ENCODE measurements at regions not wholly inside any gene's neighbourhood (a gene's known extent, or its start where the extent isn't known, plus 50 kb on each side); places are given as distances from the start of the nearest gene placed in this dataset.
A peak's percentile ranks its signal among the peaks of the same experiment; 100 is the strongest.

DNA sequence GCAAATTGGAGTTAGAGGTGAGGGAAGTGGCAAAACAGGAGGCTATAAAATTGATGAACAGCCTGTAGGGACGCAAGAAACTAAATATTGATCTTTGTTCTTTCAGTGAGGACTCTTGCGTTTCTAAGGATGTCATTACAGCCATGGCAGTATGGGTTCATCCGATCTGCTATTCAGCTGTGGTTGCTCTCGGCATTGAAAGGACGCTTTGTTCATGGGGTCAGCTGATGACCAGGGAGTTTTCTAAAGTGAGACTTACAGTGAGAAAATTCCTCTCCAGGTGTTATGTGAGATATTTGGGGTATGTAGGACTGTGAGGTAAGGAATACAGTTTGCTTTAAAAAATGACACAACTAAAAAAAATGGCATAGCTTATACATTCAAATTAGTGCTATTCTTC is 52.7 kb upstream of the PELI1 start:
- DNase-seq = no peak

DNA sequence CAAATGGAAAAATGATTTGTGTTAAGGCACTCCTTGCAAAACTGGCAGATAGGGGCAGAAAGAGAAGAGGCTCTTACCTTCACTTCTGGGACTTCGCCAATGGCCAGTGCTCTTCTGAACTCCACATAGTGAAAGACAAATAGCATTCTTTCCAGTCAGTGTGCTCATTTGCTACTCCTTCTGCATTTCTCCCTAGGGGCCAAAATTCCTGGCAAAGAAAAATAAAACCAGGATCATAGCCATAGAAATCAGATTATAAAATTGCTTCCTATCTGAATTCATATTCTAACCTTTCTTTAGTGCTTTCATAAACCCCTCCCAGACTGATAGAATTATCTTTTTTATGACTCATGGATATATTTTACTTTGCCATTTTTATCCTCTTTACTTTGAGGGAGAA is 56.9 kb upstream of the PELI1 start:
- DNase-seq = no peak

DNA sequence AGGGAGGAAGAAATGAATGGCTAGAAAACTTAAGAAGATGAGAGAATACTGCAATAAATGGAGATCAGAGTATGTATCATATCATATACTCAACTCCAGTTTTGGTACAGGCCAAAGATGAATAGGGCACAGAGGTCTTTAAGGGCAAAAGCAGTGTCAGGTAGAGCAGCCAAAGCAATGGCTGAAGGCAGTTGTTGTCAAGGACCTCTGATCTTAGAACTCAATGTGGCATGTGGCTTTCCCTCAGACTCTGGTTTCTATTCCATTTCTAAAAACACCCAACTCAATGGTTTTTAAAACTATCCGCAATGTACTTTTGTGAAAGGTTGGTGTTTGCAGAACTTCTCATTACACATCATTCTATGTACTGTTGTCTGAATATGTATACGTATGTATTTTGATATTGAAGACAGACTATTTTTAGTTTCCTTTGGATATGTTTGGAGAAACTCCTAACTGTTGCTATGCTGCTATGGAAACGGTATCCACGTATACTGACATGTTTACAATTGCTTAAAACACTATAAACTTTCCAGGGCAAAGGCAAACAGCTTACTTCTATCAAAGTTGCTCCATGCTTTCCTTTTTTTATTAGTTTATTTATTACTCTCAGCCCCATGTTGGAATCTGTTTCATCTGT is 58.1 kb upstream of the PELI1 start:
- DNase-seq = peak; percentile 49

DNA sequence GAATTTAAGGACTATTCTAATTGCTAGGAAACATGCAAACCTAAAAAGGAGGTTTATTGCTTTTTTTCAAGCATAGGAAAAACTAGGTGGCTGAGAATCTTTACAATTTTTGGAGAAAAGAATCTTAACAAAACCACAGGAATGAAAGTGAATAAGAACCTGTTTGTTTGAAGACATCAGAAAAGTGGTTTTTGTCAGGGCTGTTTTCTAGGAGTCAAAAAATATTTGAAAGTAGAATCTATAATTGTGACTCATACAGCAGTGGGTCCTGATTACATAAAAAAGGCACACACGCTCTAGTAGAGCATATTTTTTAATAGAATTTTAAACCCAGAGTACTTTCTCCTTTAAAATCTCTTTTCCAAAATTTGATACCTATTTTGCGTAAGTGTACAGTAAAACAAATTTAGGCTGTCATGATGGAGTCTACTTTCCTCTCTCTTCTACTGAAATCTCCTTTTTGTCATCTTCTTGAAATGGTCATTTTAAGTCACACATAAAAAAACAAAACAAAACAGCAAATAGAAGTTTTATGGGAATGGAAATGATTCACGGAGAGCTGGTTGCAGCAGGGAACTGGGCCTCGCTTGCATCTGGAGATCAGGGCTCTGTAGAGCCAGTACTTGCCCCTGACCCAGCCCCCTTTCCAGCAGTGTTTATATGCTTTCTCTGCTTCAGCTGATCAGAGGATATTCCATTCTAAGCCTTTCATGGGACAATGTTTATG is 59.1 kb upstream of the PELI1 start:
- DNase-seq = no peak

DNA sequence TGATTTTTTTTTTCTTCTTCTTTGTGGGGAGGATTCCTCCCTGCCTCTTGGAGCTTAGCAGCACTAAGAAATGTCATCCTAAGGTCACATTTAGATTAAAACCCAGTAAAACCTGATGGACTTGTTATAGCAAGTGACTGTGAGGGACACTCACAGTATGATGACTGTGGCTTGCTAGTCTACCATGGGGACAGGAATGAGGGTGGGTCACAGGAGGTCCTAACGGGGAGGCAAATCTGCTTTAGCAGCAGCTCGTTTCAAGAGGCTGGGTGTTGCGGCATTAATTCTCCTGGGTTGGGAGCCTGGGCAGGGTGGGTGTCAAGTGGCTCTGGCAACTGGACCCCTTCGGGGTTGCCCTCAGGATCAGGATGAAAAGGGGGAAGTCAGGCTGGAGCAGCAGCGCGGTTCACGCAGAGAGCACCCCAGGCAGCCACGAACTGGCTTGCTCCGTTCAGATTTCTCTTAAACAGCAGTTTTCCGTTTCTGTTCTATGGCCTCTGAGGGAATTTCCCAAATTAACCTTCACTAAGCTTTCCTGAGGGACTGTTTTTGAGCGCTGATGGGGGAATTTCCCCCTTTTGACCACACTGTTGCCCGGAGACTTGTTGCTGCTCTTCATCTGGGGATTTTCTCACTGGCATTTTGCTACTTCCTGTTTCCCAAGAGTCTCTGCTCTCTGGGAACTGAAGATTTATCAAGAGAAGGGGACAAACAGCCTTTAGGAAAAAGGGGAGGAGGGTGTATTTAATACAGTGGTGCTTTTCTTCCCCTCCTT is 59.8 kb upstream of the PELI1 start:
- peak; percentile 76 for DNase-seq

DNA sequence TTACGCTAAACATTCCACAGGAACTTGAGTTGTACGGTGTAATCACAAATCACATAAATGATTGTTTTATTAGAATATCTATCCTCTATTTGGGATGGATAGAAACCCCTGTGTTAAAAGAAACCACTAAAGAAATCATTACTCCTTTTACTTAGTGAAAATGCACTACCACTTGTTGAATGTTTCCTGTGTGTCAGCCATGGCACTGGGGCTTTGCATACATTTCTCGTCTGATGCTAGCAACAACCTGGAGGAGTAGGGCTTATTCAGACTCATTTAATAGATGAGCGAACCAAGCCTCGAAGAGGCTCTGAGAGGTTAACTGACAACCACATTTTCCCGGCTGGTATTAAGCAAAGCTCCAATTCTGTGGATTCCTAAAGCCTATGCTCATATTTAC is 60.5 kb upstream of the PELI1 start:
- DNase-seq = no peak

DNA sequence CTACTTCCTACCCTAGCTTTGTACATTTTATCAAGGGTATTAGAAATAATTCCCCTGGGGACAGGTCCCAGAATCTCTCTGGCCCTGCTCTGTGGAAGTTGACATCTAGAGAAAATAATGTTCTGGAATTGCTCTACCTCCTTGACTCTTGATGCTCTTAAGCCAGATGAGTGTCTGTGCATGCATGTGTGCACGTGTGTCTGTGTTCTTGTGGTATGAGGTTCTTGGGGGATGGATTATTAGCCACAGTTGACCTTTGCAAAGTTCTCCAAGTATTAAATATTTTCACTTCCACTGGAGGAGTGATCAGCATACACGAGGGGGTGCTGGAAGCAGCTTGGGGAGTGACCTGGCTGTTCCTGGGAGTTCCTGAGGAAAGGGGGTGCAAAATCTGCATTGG is 61.2 kb upstream of the PELI1 start:
- no peak for DNase-seq

DNA sequence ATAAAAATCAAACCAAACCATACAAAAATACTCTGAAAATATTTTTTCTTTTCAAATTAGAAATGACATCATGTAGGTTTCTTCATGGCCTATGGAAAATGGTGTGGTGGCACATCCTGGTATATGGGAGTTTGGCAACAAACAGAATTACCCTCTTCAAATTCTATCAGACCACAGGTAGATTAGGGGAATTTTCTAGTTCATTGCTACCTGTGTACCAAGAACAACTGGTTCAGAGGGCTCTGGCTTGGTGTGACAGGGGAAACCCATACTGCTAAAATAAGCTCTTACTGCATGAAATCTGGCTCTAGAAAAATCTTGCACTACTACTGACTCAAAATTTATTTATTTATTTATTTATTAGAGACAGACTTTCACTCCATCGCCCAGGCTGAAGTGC is 63.4 kb upstream of the PELI1 start:
- DNase-seq = no peak

DNA sequence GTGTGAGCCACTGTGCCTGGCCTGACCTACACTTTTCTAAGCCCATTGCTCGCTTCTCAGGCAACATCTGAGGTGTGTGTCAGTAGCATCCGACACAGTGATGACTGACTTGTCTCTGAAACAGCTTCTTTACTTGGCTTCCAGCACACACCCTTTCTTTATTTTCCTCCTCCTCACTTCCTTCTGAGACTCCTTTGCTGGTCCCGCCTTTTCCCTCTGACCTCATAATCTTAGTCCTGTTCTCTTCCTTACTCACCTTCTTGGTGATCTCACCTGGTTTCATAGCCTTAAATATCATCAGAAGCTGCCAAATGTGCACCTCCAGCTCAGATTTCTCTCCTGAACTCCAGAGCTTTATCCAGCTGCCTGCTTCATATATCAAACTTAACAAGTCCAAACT is 66.6 kb upstream of the PELI1 start:
- no peak for DNase-seq

DNA sequence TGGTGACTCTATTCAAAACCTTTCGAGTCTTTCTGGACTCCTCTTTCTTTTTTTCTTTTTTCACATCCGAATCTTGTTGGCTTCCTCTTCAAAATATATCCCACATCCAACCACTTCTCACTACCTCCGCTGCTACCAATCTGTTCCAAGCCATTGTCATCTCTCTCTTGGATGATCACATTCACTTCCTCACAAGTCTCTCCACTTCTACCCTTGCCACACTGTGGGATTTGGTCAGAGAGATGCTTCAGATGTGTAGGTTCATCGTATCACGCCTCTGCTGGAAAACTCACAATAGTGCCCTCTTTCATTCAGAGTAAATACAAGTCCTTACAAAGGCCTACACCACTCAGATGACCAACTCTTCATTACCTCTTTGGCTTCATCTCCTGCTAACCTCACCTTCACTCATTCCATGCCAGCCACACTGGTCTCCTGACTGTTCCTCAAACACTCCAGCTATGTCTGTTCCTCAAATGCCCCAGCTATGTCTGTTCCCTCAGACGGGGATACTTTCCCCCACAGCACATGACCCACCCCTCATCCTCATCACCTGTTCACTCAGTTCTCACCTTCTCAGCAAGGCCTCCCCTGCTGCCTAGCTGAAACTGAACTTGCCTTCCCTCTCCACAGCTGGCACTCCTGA is 67.2 kb upstream of the PELI1 start:
- DNase-seq = no peak

DNA sequence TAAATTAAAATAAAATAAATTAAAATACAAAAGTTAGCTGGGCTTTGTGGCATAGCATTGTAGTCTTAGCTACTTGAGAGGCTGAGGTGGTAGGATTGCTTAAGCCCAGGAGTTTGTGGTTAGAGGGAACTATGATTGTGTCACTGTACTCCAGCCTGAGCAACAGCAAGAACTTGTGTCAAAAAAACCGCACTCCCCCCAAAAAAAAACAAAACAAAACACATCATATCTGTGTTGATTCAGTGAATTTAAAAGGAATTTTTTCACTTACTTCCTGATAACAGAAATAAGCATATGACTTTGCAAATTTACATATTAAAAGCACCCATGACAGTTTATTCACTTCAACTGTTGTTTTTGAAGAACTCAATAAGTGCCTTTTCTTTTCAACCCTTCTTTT is 68.1 kb upstream of the PELI1 start:
- no peak for DNase-seq

DNA sequence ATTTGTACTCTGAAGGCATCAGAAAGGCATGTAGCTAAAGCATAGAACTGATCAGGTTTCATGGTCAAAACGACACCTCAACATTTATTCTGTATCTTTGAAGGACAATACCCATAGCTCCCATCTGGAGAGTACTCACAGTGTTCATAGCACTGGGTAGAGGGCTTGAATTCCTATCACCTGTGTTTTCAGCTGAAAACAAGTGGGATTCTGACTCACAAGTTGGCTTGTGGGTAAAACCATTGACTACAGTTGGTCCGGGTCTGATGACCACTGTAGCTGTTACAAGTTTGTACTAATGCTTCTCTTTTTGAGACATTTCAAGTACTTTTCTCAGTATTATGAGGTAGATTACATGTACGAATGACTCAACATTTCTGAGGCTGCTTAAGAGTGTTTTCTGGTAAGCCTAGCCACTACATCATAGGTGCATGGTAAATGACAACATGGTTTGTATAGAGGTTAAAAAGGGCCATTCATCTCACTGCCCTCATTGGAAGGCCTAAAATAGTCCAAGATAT is 68.6 kb upstream of the PELI1 start:
- DNase-seq = no peak

DNA sequence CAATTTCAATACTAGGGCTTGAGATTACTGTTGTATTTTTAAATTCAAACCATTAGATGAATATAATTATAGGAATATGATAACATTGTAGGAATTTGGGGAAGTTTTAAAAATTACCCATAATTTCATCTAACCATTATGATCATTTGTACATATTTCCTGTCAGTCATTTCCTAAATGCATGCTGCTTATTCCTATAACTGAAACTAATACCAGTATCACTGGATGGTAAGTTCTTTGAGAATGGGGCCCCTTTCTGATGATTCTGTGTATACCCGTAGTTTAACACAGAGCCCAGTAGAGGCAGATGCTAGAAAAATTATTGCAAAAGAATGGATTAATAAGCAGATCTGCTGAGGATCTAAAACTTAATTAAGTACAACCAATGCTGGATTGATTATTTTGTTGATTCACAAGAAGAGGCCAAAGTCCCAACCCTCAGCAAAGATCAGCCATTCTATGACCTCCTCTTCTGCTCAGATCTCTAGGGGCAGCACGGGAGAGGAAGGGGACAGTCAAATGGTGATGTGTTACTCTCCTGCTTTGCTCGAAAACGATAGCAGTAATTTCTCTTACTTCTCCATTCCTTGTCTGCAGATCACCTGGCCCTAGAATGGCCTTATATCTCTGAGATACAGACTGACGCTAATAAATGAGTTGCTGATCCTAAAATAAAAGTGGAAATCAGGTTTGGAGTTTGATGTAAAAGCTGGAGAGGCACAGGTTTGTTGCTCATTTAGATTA is 69.5 kb upstream of the PELI1 start:
- DNase-seq = no peak

DNA sequence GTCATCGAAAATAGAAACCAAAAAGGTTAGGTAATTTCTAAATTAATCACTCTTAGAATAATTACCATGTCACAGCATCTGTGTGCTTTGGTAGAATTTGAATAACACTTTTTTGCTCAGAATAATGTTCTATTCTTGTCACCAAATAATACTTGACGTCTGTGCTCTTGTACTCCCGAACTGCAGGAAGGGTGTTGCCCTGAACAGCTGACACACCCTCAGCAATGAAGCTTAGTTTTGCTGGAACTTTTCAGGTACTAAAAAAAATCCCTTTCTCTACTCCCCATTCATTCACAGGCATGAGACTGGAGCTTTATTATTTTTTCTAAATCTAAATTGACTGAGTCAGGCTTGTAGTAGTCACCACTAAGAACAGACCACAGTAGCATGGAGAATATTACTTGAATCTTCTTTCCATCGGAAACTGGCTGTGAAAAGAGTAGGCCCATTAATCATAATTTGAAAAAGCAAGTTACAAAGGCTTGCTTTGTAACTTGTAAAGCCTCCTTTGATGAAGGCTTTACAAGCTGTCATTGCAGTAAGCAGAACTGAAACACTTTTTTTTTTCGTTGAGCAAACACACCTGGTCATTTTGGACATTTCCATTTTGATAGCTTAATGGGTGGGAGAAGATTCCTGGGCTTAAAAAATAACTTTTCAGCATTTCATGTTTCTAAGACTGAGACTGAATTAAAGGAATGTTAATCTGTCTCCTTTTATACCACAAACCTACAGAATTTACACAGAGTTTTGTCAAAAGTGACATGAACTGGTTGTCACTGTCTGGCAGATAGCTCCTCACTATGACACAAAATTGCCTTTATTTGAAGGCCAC is 70.3 kb upstream of the PELI1 start:
- DNase-seq = peak; percentile 10

DNA sequence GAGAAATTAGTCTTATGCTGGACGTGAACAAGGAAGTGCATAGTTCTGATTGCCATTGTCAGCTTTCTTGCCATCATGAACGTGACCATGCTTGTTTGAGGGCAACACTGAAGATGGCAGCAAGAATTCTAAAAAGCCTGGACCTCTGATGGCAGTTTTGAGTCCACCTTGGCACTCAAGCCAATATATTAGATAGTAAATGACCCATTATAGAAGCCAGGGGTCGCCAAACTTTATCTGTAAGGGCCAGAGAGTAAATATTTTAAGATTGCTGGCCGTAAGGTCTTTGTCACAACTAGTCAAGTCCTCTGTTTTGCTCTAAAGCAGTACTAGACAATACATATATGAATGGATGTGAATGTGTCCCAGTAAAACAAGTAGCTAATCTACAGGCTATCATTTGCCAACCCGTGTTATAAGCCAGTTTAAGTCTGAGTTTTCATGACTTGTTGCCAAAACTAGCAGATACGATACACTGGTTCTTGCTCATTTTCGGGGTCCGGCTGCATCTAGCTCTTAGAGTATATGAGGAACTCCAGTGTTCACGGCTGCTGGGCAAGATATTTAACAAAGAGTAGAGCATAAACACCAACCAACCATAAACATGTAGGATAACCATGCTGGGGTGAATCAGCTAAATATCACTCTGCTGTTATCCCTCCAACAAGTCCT is 73.1 kb upstream of the PELI1 start:
- no peak for DNase-seq

DNA sequence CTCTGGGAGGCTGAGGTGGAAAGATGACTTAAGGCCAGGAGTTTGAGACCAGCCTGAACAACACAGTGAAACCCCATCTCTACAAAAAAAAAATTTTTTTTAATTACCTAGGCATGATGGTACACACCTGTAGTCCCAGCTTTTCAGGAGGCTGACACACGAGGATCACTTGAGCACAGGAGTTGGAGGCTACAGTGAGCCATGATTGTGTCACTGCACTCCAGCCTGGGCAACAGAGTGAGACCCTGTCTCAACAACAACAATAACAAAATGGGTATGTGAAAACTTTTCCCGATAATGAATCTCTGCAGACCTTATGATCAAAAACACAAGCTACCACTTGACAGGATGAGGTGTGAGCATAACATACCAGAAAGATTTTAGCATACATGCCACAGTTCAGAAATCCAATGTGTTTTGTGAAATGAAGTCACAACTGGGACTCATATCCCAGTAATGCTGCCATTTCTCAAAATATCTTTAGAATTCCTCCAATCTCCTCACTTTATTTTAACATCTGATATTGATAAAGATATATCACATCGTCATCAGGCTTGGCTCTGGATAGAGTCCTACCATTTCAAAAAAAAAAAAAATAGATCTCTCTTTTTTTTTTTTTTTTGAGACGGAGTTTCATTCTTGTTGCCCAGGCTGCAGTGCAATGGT is 74.0 kb upstream of the PELI1 start:
- no peak for DNase-seq

DNA sequence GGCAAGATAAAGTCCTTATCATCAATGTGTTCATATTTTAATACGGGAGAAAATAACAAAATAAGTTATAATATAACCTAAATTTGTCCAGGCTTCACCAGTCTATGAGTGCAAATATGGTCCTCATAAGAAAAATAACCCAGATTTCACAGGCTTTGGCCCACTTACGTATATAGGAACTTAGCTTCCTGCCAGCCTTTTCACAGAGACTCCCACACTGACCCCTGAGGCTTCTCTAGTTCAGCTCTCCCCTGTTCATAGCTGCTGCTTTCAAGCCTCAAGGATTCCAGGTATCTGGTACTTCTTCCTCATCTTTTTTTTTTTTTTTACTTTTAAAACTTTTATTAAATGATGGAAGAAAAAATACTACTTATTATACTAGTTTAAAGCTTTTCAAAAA is 74.9 kb upstream of the PELI1 start:
- no peak for DNase-seq

DNA sequence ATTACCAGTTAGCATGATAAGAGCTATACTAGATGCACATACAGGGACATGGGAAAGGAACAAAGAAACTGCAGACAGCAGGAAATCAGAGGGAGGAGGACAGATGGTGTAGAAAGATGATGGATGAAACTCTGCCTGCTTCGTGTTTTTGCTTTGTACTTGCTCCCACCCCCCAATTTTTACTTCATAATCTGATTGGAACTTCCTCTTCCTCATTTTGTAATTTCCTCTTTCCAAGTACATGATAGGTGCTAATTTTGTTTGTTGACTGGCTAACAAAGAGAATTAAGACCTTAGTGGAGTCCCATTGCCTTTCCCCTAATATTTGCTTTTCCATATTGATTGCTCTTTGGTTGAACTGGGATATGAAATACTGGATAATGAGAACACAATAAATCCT is 76.0 kb upstream of the PELI1 start:
- no peak for DNase-seq

DNA sequence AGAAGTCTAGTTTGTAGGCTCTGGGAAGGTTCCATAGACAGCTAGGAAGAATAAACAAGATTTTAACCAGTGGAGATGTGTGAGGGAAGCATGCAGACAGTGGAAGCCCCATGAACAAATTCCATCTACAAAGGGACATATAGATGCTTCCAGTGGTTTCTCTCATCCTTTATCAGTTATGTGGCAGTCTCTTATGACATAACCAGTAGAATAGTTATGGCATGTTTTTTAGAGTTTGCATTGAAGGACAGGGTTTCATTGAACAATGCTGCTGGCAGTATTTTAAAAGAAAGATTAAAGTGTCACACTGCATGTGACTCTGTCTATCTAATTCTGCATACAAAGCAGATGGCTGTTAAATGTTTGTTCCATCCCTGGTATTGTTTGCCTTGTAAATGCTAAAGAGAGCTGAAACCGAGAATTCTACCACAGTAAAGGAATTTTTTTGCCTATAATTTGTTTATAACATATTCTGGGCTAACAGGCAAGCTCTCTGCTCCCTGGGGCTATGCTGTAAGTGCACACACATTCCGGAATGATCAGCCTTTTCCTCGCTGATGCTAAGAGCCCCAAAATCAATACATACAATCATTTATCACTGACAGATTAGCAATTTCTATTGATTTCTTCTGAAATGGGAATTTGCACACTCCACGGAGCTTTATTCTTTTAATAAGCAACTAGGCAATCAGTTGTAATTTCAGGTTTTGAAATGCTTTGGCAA is 76.8 kb upstream of the PELI1 start:
- no peak for DNase-seq

DNA sequence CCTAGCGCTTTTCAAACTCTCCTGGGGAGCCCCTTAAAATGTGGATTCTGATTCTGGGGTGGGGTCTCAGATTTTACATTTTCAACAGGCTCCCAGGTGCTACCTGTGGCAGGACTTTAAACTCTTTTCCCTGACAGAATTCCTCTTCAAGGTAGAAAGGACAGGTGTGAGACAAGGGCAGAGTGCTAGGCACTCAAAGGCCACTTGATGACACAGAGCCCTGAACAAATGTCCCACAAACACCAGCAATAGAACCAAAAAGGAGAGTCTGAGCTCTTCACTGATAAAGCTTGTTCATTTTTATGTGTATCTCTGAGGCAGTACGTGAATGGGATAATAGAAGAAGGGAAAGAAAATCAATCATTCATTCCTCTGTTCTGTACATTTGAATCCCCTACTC is 77.7 kb upstream of the PELI1 start:
- no peak for DNase-seq
